SK-N-SH treated with all-trans-retinoic acid at 6 μM for 48 hours (cell line): ENCODE measurements at regions not wholly inside any gene's neighbourhood (a gene's known extent, or its start where the extent isn't known, plus 50 kb on each side); places are given as distances from the start of the nearest gene placed in this dataset.

Source experiments
- ARNTL ChIP-seq: fragments of 450-650 bp; formaldehyde crosslinking; IDR thresholded peaks from 2 replicates; pipeline ENCODE4 v1.5.0; 2020; ENCODE audit warnings: low read depth, mild to moderate bottlenecking, moderate library complexity, borderline replicate concordance
- ESRRG ChIP-seq: fragments of 250-450 bp; sonication (Bioruptor Pico); IDR thresholded peaks from 2 replicates; pipeline ENCODE4 v1.6.1; 2021; ENCODE audit warnings: mild to moderate bottlenecking
- ISL1 ChIP-seq: fragments of 250-450 bp; sonication (Bioruptor Pico); IDR thresholded peaks from 2 replicates; pipeline ENCODE4 v2.1.2; 2022; ENCODE audit warnings: mild to moderate bottlenecking, moderate library complexity
- POU6F1 ChIP-seq: fragments of 250-450 bp; sonication (Bioruptor Pico); IDR thresholded peaks from 2 replicates; pipeline ENCODE4 v1.8.0; 2021; ENCODE audit warnings: low read depth, mild to moderate bottlenecking, moderate library complexity, borderline replicate concordance
- RARB ChIP-seq: fragments of 250-450 bp; sonication (Bioruptor Pico); IDR thresholded peaks from 2 replicates; pipeline ENCODE4 v1.8.0; 2021; ENCODE audit warnings: mild to moderate bottlenecking, moderate library complexity
- SNAI2 ChIP-seq: fragments of 250-450 bp; sonication (Bioruptor Pico); IDR thresholded peaks from 2 replicates; pipeline ENCODE4 v1.5.0; 2020; ENCODE audit warnings: mild to moderate bottlenecking, moderate library complexity
- ZFP3 ChIP-seq: fragments of 250-450 bp; sonication (Bioruptor Pico); IDR thresholded peaks from 2 replicates; pipeline ENCODE4 v1.5.0; 2020; ENCODE audit warnings: mild to moderate bottlenecking, moderate library complexity
- ZNF70 ChIP-seq: fragments of 450-650 bp; formaldehyde crosslinking; IDR thresholded peaks from 2 replicates; pipeline ENCODE4 v1.5.0; 2020; ENCODE audit warnings: mild to moderate bottlenecking, moderate library complexity
- TF ChIP-seq, protein P1 (sequence below): fragments of 250-450 bp; sonication (Bioruptor Pico); IDR thresholded peaks from 2 replicates; pipeline ENCODE4 v1.8.0; 2020; ENCODE audit warnings: mild to moderate bottlenecking, moderate library complexity, borderline replicate concordance
- TF ChIP-seq, protein P2 (sequence below): fragments of 250-450 bp; sonication (Bioruptor Pico); IDR thresholded peaks from 2 replicates; pipeline ENCODE4 v1.5.1; 2021; ENCODE audit warnings: mild to moderate bottlenecking, moderate library complexity

- TF ChIP-seq SNAI2 (CRISPR knock-in tag) (no peak), ARNTL (CRISPR knock-in tag) (no peak), ZNF70 (no peak), POU6F1 (CRISPR knock-in tag) (no peak), ZFP3 (CRISPR knock-in tag) (no peak), ISL1 (CRISPR knock-in tag) (no peak), RARB (no peak), ESRRG (CRISPR knock-in tag) (no peak)
- TF ChIP-seq, protein P1, sequence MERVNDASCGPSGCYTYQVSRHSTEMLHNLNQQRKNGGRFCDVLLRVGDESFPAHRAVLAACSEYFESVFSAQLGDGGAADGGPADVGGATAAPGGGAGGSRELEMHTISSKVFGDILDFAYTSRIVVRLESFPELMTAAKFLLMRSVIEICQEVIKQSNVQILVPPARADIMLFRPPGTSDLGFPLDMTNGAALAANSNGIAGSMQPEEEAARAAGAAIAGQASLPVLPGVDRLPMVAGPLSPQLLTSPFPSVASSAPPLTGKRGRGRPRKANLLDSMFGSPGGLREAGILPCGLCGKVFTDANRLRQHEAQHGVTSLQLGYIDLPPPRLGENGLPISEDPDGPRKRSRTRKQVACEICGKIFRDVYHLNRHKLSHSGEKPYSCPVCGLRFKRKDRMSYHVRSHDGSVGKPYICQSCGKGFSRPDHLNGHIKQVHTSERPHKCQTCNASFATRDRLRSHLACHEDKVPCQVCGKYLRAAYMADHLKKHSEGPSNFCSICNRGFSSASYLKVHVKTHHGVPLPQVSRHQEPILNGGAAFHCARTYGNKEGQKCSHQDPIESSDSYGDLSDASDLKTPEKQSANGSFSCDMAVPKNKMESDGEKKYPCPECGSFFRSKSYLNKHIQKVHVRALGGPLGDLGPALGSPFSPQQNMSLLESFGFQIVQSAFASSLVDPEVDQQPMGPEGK (CRISPR knock-in tag) = no peak
- TF ChIP-seq, protein P2, sequence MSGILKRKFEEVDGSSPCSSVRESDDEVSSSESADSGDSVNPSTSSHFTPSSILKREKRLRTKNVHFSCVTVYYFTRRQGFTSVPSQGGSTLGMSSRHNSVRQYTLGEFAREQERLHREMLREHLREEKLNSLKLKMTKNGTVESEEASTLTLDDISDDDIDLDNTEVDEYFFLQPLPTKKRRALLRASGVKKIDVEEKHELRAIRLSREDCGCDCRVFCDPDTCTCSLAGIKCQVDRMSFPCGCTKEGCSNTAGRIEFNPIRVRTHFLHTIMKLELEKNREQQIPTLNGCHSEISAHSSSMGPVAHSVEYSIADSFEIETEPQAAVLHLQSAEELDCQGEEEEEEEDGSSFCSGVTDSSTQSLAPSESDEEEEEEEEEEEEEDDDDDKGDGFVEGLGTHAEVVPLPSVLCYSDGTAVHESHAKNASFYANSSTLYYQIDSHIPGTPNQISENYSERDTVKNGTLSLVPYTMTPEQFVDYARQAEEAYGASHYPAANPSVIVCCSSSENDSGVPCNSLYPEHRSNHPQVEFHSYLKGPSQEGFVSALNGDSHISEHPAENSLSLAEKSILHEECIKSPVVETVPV (CRISPR knock-in tag) = no peak
Observed at GRCh38 chr1:79532555-79532954, 526.0 kb upstream of the ADGRL4 start.
